GM12878 (cell line): ENCODE measurements at regions not wholly inside any gene's neighbourhood (a gene's known extent, or its start where the extent isn't known, plus 50 kb on each side); places are given as distances from the start of the nearest gene placed in this dataset.

Source experiments
- ATAC-seq: fragments of 200-7000 bp; cut with Tn5 transposase; 3 replicates; pipeline ENCODE4 v1.9.1; 2020; ENCODE audit warnings: mild to moderate bottlenecking, moderate library complexity
- BruUV-seq: library from RNA; stranded (reverse); fragments of 400-500 nt; replicated peaks from 2 replicates; lab custom pipeline; 2021; lab: Mats Ljungman, UMichigan
- CTCF ChIA-PET: fragments of 300-600 bp; sonication (Branson Sonifier 250); formaldehyde crosslinking; extraction: SDS; loops from one replicate; lab custom pipeline; 2021; ENCODE audit warnings: inconsistent platforms; lab: Yijun Ruan, JAX
- POLR2A ChIA-PET: fragments of 350-600 bp; formaldehyde crosslinking; extraction: SDS; loops from one replicate; lab custom pipeline; 2021; ENCODE audit warnings: inconsistent platforms; lab: Charles Lee
- RAD21 ChIA-PET: fragments of 300-600 bp; sonication (Branson Sonifier 250); formaldehyde crosslinking; loops from one replicate; lab custom pipeline; 2023; ENCODE audit warnings: antibody characterized with exemption; ENCODE audit not compliant: unreplicated experiment; lab: Charles Lee
- SMC1A ChIA-PET: fragments of 300-600 bp; sonication (Branson Sonifier 250); formaldehyde crosslinking; loops from one replicate; lab custom pipeline; 2023; ENCODE audit not compliant: unreplicated experiment, uncharacterized antibody; lab: Charles Lee
- DNase-seq: peaks from one replicate; pipeline ENCODE4 v3.0.0-alpha.2; 2011; ENCODE audit warnings: low read depth, low spot score
- FAIRE-seq: peaks from 3 replicates; lab custom pipeline; 2011; peaks lifted over from hg19 to GRCh38; lab: Jason Lieb, UNC
- H2AFZ ChIP-seq: 2 replicates; pipeline ENCODE4 v1.6.0; 2011; ENCODE audit warnings: low read depth, low read length, control low read depth; ENCODE audit not compliant: control insufficient read depth
- H3K27ac ChIP-seq: 2 replicates; pipeline ENCODE4 v1.5.1; 2011; ENCODE audit warnings: control low read depth; ENCODE audit not compliant: control insufficient read depth, insufficient read depth
- H3K27me3 ChIP-seq, 2 experiments: replicated peaks in 1 of 2; 2 replicates each; pipeline versions ENCODE4 v1.6.0 to v1.6.1; 2011; ENCODE audit warnings: low read length in 1 of 2; ENCODE audit not compliant: control insufficient read depth in 2 of 2, insufficient read depth in 2 of 2
- H3K36me3 ChIP-seq, 2 experiments: 2 replicates each; pipeline ENCODE4 v1.5.1; 2011; ENCODE audit warnings: low read length in 1 of 2; ENCODE audit not compliant: control insufficient read depth in 2 of 2, insufficient read depth in 2 of 2
- H3K4me1 ChIP-seq: 2 replicates; pipeline ENCODE4 v1.6.1; 2011; ENCODE audit warnings: mild to moderate bottlenecking, low read length, moderate library complexity, mixed read lengths; ENCODE audit not compliant: control insufficient read depth, insufficient read depth
- H3K4me2 ChIP-seq: 2 replicates; pipeline ENCODE4 v1.6.0; 2011; ENCODE audit warnings: control low read depth; ENCODE audit not compliant: control insufficient read depth, insufficient read depth
- H3K4me3 ChIP-seq: fragments of 200-600 bp; sonication (generic); 2 replicates; pipeline ENCODE4 v1.5.1; 2016
- H3K79me2 ChIP-seq: 2 replicates; pipeline ENCODE4 v1.6.0; 2011; ENCODE audit warnings: low read length; ENCODE audit not compliant: control insufficient read depth, insufficient read depth
- H3K9ac ChIP-seq: 2 replicates; pipeline ENCODE4 v1.8.0; 2011; ENCODE audit warnings: low read length, control low read depth, mixed read lengths; ENCODE audit not compliant: control insufficient read depth, insufficient read depth
- H3K9me3 ChIP-seq: replicated peaks from 3 replicates; pipeline ENCODE4 v1.5.1; 2011; ENCODE audit warnings: mild to moderate bottlenecking, low read length; ENCODE audit not compliant: control insufficient read depth, insufficient read depth
- H4K20me1 ChIP-seq: 2 replicates; pipeline ENCODE4 v1.6.0; 2011; ENCODE audit not compliant: control insufficient read depth, insufficient read depth
- BRCA1 ChIP-seq: IDR thresholded peaks from 2 replicates; pipeline ENCODE4 v1.6.1; 2011; ENCODE audit warnings: low read depth, low read length, improper control_type of control experiment
- FOXK2 ChIP-seq: fragments of 450-650 bp; IDR thresholded peaks from 2 replicates; pipeline ENCODE4 v1.6.1; 2017; ENCODE audit warnings: mild to moderate bottlenecking, moderate library complexity
- HDAC6 ChIP-seq: fragments of 200-600 bp; sonication (generic); IDR thresholded peaks from one replicate; pipeline ENCODE4 v1.8.0; 2017; ENCODE audit warnings: antibody characterized with exemption; ENCODE audit not compliant: unreplicated experiment
- NFYB ChIP-seq: IDR thresholded peaks from 2 replicates; pipeline ENCODE4 v1.6.1; 2011; ENCODE audit warnings: low read depth, mild to moderate bottlenecking, low read length, improper control_type of control experiment, moderate library complexity; ENCODE audit not compliant: insufficient read depth
- PAX8 ChIP-seq: fragments of 450-650 bp; IDR thresholded peaks from 2 replicates; pipeline ENCODE4 v1.6.1; 2017; ENCODE audit warnings: mild to moderate bottlenecking, moderate library complexity
- RAD21 ChIP-seq: IDR thresholded peaks from 2 replicates; pipeline ENCODE4 v1.6.1; 2011; ENCODE audit warnings: mild to moderate bottlenecking, low read depth, low read length, moderate library complexity; ENCODE audit not compliant: insufficient read depth
- RBBP5 ChIP-seq: fragments of 200-600 bp; sonication (generic); conservative IDR thresholded peaks from 2 replicates; pipeline ENCODE4 v1.6.1; 2016
- SMAD1 ChIP-seq: fragments of 450-650 bp; IDR thresholded peaks from 2 replicates; pipeline ENCODE4 v1.6.1; 2018; ENCODE audit warnings: mild to moderate bottlenecking, low read depth; ENCODE audit not compliant: partially characterized antibody
- ZNF274 ChIP-seq: IDR thresholded peaks from one replicate; pipeline ENCODE4 v1.8.0; 2011; ENCODE audit not compliant: insufficient read length, insufficient read depth
- ZNF592 ChIP-seq: fragments of 450-650 bp; IDR thresholded peaks from 2 replicates; pipeline ENCODE4 v1.6.1; 2017; ENCODE audit warnings: mild to moderate bottlenecking, moderate library complexity
- WGBS: methylation state at CpG from one replicate; pipeline ENCODE4 v1.1.6; 2016; ENCODE audit warnings: low lambda C conversion rate; ENCODE audit not compliant: insufficient replicate concordance, insufficient coverage; ENCODE audit errors: missing lambda C conversion rate; 5-methylcytosine and 5-hydroxymethylcytosine counted together
- in situ Hi-C: fragments of 300-500 bp; cut with MboI; formaldehyde crosslinking; loops from 9 replicates; pipeline ENCODE4 v1.14.3; 2018; ENCODE audit warnings: mixed read lengths
- intact Hi-C: fragments of 100-400 bp; cut with micrococcal nuclease; formaldehyde crosslinking; loops from one replicate; pipeline ENCODE4 v1.14.2; 2022; ENCODE audit not compliant: unreplicated experiment
- TF ChIP-seq, protein P1 (sequence below): fragments of 450-650 bp; IDR thresholded peaks from 2 replicates; pipeline ENCODE4 v1.6.1; 2017; ENCODE audit warnings: antibody characterized with exemption, mild to moderate bottlenecking, moderate library complexity
- TF ChIP-seq, protein P2 (sequence below): IDR thresholded peaks from 2 replicates; pipeline ENCODE4 v1.6.1; 2011; ENCODE audit warnings: low read depth, low read length, improper control_type of control experiment, borderline replicate concordance
- TF ChIP-seq, protein P3 (sequence below): fragments of 150-350 bp; IDR thresholded peaks from 2 replicates; pipeline ENCODE4 v1.6.1; 2016; ENCODE audit warnings: low read depth, low read length

DNA sequence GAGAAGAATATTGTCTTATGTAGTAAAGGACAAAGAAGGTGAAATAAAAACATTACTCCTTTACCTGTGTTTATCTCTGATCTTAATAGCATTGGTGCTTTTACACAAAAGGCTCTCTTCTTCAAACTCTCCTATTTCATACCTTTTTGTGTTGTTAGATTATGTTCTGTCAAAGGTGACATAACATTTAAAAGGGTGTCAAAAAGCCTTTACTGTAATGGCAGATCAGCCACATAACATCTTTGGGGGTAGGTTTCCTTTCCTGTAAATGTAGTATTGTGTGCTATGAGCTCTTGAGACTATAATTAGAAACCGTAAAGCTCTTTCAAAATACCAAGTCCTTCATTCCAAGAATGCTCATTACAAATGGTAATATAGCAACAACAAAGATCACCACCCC lies 400.1 kb downstream of the LNPK start:
- H3K79me2 ChIP-seq = no peaks in the 10 kb centered on the region
- 0% methylated on average over 1 of the region's 1 CpG for WGBS
- ChIA-PET RAD21 (no interaction called here), POLR2A (interaction anchor here (0.5 kb wide), 1 partner anchor 18 kb away, joined by 3 read pairs; no protein-coding TSS in a partner anchor), CTCF (interaction anchor here (0.7 kb wide), 1 partner anchor 16 kb away, joined by 3 read pairs; no protein-coding TSS in a partner anchor), SMC1A (no interaction called here)
- no peaks in the 10 kb centered on the region for H3K27me3 ChIP-seq
- FAIRE-seq (no peak), ATAC-seq (no peak), DNase-seq (no peak)
- no peaks in the 10 kb centered on the region for H3K4me1 ChIP-seq
- no peak overlapping the region for H3K4me2 ChIP-seq
- H3K36me3 ChIP-seq = no peaks in the 10 kb centered on the region
- H3K9me3 ChIP-seq = no peaks in the 10 kb centered on the region
- H2AFZ ChIP-seq = no peak overlapping the region
- in situ Hi-C loops = no loop called here
- no peak overlapping the region for H3K4me3 ChIP-seq
- no TSS peak for BruUV-seq
- H4K20me1 ChIP-seq = no peaks in the 10 kb centered on the region
- H3K9ac ChIP-seq = no peak overlapping the region
- intact Hi-C loops = no loop called here
- H3K27ac ChIP-seq = no peak overlapping the region
- TF ChIP-seq BRCA1 (no peak), PAX8 (no peak), ZNF274 (no peak), SMAD1 (no peak), FOXK2 (no peak), RBBP5 (no peak), NFYB (no peak), ZNF592 (no peak), RAD21 (no peak), HDAC6 (no peak)
- TF ChIP-seq, protein P1, sequence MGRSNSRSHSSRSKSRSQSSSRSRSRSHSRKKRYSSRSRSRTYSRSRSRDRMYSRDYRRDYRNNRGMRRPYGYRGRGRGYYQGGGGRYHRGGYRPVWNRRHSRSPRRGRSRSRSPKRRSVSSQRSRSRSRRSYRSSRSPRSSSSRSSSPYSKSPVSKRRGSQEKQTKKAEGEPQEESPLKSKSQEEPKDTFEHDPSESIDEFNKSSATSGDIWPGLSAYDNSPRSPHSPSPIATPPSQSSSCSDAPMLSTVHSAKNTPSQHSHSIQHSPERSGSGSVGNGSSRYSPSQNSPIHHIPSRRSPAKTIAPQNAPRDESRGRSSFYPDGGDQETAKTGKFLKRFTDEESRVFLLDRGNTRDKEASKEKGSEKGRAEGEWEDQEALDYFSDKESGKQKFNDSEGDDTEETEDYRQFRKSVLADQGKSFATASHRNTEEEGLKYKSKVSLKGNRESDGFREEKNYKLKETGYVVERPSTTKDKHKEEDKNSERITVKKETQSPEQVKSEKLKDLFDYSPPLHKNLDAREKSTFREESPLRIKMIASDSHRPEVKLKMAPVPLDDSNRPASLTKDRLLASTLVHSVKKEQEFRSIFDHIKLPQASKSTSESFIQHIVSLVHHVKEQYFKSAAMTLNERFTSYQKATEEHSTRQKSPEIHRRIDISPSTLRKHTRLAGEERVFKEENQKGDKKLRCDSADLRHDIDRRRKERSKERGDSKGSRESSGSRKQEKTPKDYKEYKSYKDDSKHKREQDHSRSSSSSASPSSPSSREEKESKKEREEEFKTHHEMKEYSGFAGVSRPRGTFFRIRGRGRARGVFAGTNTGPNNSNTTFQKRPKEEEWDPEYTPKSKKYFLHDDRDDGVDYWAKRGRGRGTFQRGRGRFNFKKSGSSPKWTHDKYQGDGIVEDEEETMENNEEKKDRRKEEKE = no peak
- TF ChIP-seq, protein P2, sequence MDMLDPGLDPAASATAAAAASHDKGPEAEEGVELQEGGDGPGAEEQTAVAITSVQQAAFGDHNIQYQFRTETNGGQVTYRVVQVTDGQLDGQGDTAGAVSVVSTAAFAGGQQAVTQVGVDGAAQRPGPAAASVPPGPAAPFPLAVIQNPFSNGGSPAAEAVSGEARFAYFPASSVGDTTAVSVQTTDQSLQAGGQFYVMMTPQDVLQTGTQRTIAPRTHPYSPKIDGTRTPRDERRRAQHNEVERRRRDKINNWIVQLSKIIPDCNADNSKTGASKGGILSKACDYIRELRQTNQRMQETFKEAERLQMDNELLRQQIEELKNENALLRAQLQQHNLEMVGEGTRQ = no peak
- TF ChIP-seq, protein P3, sequence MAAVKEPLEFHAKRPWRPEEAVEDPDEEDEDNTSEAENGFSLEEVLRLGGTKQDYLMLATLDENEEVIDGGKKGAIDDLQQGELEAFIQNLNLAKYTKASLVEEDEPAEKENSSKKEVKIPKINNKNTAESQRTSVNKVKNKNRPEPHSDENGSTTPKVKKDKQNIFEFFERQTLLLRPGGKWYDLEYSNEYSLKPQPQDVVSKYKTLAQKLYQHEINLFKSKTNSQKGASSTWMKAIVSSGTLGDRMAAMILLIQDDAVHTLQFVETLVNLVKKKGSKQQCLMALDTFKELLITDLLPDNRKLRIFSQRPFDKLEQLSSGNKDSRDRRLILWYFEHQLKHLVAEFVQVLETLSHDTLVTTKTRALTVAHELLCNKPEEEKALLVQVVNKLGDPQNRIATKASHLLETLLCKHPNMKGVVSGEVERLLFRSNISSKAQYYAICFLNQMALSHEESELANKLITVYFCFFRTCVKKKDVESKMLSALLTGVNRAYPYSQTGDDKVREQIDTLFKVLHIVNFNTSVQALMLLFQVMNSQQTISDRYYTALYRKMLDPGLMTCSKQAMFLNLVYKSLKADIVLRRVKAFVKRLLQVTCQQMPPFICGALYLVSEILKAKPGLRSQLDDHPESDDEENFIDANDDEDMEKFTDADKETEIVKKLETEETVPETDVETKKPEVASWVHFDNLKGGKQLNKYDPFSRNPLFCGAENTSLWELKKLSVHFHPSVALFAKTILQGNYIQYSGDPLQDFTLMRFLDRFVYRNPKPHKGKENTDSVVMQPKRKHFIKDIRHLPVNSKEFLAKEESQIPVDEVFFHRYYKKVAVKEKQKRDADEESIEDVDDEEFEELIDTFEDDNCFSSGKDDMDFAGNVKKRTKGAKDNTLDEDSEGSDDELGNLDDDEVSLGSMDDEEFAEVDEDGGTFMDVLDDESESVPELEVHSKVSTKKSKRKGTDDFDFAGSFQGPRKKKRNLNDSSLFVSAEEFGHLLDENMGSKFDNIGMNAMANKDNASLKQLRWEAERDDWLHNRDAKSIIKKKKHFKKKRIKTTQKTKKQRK = no peak
